Inflammatory macrophage treated with lipopolysaccharide for 4 hours (primary cell): ENCODE measurements at regions not wholly inside any gene's neighbourhood (a gene's known extent, or its start where the extent isn't known, plus 50 kb on each side); places are given as distances from the start of the nearest gene placed in this dataset.
A peak's percentile ranks its signal among the peaks of the same experiment; 100 is the strongest.
"Not testable (repeated sequence)": the region's sequence is repeated elsewhere in the genome, so short reads cannot be mapped to it uniquely, and the experiment has no call there.

Experiments
- DNase-seq: peaks from one replicate; pipeline ENCODE4 v3.0.0-alpha.2; 2020

- no peak for DNase-seq
Observed at GRCh38 chr6:139705284-139705683, 330.8 kb upstream of the CITED2 start.

GRCh38 chr6:139703780-139704179 is 329.3 kb upstream of the CITED2 start:
- DNase-seq = no peak

DNA sequence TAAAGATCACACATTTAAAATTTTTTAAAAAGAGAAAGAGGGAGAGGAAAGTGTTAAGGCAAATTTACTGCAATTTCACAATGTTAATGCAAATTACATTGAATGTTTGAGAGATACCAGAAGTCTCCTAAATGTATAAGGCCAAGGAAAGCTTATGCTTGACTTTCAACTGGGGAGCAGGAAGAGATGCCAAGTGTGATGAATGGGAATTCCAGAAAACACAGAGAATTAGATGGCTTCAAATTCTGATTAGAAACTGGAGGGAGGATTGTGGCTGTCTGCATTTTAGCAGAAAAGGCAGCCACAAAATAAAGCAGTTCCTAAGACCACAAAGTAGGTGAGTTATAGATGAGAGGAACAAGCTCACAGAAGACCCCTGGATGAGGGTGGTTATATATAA is 328.3 kb upstream of the CITED2 start:
- DNase-seq = no peak

DNA sequence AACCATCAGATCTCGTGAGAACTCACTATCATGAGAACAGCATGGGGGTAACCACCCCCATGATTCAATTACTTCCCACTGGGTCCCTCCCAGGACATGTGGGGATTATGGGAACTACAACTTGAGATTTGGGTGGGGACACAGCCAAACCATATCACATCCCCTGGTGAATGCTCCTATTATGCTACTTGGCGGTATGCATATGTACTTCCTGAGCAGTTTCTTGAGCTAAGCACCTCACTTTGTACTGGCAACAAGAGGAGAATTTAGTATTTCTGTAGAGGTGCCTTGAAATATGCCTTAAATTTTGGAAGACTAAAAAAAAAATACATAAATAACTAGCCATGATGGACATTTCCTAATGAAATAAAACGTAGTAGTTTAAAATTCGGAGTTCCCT is 327.2 kb upstream of the CITED2 start:
- no peak for DNase-seq

DNA sequence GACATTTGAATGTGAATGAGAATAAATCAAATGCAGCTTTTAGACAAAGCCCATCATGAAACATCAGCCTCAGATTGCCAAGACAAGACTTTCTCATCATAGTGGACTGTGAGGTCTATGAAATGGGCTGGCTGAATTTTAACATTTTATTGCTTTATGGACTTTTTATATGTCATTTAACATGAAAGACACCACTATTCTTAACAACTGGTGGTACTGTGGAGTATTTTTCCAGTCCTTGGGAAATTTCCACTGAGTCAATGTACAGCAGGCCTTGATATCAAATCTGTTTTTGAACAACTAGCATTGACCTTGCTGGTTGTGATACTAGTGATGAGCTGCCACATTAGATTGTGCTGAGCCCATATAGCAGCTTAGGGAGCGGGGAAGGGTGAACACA is 326.6 kb upstream of the CITED2 start:
- no peak for DNase-seq

DNA sequence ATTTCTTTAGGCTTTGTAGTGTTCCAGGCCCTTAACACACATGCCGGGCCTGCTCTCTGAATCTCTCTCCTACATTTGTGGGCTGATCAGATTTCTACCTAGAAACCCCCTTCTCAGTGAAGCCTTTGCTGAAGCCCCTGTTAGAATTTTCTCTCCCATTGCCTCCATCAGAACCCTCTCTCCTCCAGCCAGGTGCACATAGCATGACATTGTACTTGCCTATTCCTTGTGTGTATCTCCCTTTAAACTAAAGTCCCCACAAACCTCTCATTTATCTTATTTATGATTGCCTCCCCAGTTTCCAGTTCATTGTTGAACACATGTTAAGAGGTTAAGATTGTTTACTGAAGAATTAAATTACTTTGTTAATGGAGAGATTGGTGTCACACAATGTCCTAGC is 325.5 kb upstream of the CITED2 start:
- no peak for DNase-seq

- no peak for DNase-seq
Observed at GRCh38 chr6:139699335-139699734, 324.9 kb upstream of the CITED2 start.

GRCh38 chr6:139698526-139699176 is 324.2 kb upstream of the CITED2 start:
- peak; percentile 63 for DNase-seq

DNA sequence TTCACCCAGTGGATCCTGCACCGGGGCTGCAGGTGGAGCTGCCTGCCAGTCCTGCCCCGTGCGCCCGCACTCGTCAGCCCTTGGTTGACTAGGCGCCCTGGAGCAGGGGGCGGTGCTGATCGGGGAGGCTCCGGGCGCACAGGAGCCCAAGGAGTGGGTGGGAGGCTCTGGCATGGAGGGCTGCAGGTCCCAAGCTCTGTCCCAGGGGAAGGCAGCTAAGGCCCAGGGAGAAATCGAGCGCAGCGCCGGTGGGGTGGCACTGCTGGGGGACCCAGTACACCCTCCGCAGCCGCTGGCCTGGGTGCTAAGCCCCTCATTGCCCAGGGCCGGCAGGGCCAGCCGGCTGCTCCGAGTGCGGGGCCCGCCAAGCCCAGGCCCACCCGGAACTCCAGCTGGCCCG is 323.4 kb upstream of the CITED2 start:
- DNase-seq = not testable (repeated sequence)

- not testable (repeated sequence) for DNase-seq
Observed at GRCh38 chr6:139696991-139697390, 322.5 kb upstream of the CITED2 start.

- DNase-seq = no peak
Observed at GRCh38 chr6:139695361-139695760, 320.9 kb upstream of the CITED2 start.

GRCh38 chr6:139693735-139694134 is 319.3 kb upstream of the CITED2 start:
- no peak for DNase-seq

- DNase-seq = no peak
Observed at GRCh38 chr6:139690007-139690406, 315.6 kb upstream of the CITED2 start.

- no peak for DNase-seq
Observed at GRCh38 chr6:139687055-139687454, 312.6 kb upstream of the CITED2 start.

DNA sequence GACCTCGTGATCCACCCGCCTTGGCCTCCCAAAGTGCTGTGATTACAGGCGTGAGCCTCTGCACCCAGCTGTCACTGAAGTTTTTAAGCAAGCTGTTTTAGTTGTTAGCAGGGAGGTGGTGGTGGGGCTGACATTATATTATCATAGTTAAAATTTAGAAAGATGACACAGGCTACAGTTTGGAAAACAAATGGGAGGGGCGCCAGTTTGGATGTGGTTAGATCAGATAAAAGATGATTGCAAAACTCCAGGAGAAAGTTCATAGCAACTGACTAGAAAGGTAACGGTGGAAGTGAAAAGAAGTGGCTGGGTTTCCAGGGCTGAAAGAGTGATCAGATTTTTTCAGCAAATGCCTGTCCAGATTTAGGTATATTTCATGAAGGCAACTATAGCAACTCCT is 311.9 kb upstream of the CITED2 start:
- DNase-seq = no peak

- DNase-seq = no peak
Observed at GRCh38 chr6:139685009-139685408, 310.6 kb upstream of the CITED2 start.

DNA sequence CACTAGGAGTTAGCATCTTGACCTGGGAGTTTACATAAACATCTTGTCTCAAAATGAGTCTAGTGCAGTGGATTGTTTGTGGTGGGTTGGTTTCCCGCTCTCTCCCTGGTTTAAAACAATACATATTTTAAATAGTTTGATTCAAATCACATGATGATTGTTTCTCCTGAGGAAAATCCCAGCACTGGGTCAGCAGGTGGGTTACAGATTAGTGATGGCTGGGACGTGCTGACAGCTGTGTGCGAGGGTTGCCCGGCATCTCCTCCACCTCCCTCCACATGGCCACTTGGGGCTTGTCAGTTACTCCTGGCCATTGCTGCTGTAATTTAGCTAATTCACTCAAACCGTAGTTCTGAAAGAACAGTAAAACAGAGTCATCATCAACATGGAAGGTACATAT is 306.4 kb upstream of the CITED2 start:
- DNase-seq = no peak

DNA sequence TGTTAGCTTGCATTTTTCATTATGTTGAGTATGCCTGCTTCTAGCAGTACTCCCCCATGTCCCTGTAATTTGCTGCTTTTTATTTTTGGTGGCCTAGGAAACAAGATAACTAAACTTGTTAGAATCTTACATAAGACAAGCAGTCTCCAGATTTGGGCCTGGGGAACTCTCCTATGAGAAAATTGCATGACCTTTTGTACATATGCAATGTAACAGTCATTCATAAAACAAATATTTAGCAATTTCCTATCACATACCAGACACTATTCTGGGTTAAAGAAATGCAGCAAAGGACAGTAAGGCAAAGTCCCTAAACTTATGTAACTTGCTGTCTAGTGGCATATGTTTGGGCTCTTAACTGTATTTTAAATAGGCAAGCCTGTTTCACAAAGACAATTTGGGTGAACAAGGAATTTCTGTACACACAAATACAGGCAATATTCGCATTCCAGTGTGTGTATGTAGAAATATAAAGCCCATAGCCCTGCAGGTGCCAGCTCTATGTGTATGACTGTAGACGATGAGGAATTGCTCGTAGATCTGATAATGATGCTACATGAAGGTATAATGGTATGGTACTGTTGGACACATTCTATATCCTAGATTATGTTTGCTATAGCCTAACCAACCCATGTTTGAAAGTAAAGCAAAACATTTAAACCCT is 305.2 kb upstream of the CITED2 start:
- DNase-seq = peak; percentile 72

- no peak for DNase-seq
Observed at GRCh38 chr6:139676718-139677117, 302.3 kb upstream of the CITED2 start.

DNA sequence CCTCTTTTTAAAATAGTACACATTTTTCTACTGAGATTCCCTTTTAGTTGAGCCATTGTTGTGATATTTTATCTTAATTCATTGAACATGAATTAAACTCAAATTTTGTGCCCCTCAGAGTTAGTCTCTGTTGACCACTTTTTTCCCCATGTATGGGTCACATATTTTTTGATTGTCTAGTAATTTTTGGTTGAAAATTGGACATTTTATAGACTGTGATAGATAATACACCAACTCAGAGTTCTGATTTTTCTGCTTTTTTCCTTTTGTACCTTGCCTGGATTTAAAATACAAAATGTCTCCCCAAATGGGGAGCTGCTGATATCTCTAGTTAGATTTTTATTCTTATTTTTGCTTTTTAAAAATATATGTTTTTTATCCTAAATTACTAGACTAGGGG is 291.8 kb upstream of the CITED2 start:
- DNase-seq = no peak

DNA sequence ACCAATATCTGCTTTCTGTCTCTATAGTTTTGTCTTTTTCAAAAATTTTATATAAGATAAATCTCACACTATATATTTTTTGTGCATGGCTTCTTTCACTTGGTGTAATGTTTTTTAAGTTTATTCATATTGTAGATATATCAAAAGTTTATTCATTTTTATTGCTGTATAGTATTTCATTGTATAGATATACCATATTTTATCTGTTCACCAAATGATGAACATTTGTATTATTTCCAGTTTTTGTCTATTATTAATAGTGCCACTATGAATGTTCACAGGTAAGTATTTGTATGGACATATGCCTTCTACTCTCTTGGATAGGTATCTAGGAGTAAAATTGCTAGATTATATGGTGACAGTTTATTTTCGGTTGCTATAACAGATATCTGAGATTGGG is 289.5 kb upstream of the CITED2 start:
- no peak for DNase-seq

DNA sequence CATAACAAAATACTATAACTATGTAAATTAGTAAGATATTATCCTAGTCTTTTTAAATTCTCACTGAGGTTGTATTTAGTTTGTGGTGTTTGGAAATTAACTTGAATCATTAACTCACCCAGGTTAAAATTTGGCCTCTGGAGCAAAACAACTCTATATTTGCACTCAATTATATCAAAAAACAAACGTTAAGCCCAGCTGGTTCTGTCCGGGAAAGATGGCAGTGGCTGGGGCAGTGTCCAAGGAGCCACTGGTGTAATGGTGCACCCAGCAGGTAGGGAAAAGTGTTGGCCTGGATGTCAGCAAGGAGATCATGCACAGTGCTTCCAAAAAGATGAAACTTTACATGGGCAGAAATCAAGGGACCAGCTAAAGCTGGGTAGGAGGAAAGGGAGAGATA is 285.3 kb upstream of the CITED2 start:
- DNase-seq = no peak

- DNase-seq = no peak
Observed at GRCh38 chr6:139659196-139659595, 284.7 kb upstream of the CITED2 start.

GRCh38 chr6:139657119-139657518 is 282.7 kb upstream of the CITED2 start:
- no peak for DNase-seq
